CD8-positive, alpha-beta memory T cell (primary cell): ENCODE measurements at regions not wholly inside any gene's neighbourhood (a gene's known extent, or its start where the extent isn't known, plus 50 kb on each side); places are given as distances from the start of the nearest gene placed in this dataset.

ENCODE experiments used
- CTCF ChIA-PET: fragments of 350-600 bp; sonication (Branson Sonifier 250); formaldehyde crosslinking; loops from one replicate; lab custom pipeline; 2021; ENCODE audit warnings: antibody characterized with exemption; lab: Charles Lee
- POLR2A ChIA-PET: fragments of 350-600 bp; sonication (Branson Sonifier 250); formaldehyde crosslinking; loops from one replicate; lab custom pipeline; 2021; ENCODE audit warnings: antibody characterized with exemption; lab: Charles Lee
- DNase-seq, 5 donors: peaks; one replicate each; pipeline versions ENCODE4 v3.0.0 to v3.0.0-alpha.2; 2020 to 2022; ENCODE audit warnings: mixed read lengths in 1 of 5
- H3K27ac ChIP-seq: one replicate; pipeline ENCODE4 v1.7.0; 2013; ENCODE audit warnings: low read depth, mild to moderate bottlenecking, low read length, moderate library complexity
- H3K27me3 ChIP-seq: 2 replicates; pipeline ENCODE4 v1.7.0; 2013; ENCODE audit warnings: low read length, mild to moderate bottlenecking; ENCODE audit not compliant: insufficient read depth, poor library complexity, severe bottlenecking
- H3K36me3 ChIP-seq: 2 replicates; pipeline ENCODE4 v1.7.0; 2013; ENCODE audit warnings: mild to moderate bottlenecking, low read length, moderate library complexity; ENCODE audit not compliant: insufficient read depth
- H3K4me1 ChIP-seq: 2 replicates; pipeline ENCODE4 v1.7.0; 2013; ENCODE audit warnings: mild to moderate bottlenecking, low read length, moderate library complexity; ENCODE audit not compliant: insufficient read depth
- H3K4me3 ChIP-seq: 2 replicates; pipeline ENCODE4 v1.7.0; 2013; ENCODE audit warnings: mild to moderate bottlenecking, low read length
- H3K9me3 ChIP-seq: 2 replicates; pipeline ENCODE4 v1.7.0; 2013; ENCODE audit warnings: mild to moderate bottlenecking, low read length
- H3K27ac Mint-ChIP-seq, 8 donors: one replicate each; pipeline ENCODE4 v1.8.0; 2020 to 2021; ENCODE audit warnings: mixed read lengths in 8 of 8, mild to moderate bottlenecking in 6 of 8, inconsistent platforms in 3 of 8, moderate library complexity in 3 of 8
- H3K27me3 Mint-ChIP-seq, 2 donors: one replicate each; pipeline ENCODE4 v1.8.0; 2020 to 2021; ENCODE audit warnings: mixed read lengths in 2 of 2, mild to moderate bottlenecking in 1 of 2, moderate library complexity in 1 of 2
- H3K36me3 Mint-ChIP-seq, 3 donors: one replicate each; pipeline ENCODE4 v1.8.0; 2020 to 2021; ENCODE audit warnings: mixed read lengths in 3 of 3, inconsistent platforms in 1 of 3, mild to moderate bottlenecking in 1 of 3
- H3K4me1 Mint-ChIP-seq, 3 donors: one replicate each; pipeline ENCODE4 v1.8.0; 2020 to 2021; ENCODE audit warnings: mixed read lengths in 3 of 3, inconsistent platforms in 1 of 3, mild to moderate bottlenecking in 1 of 3
- H3K4me3 Mint-ChIP-seq, 7 donors: one replicate each; pipeline ENCODE4 v1.8.0; 2020 to 2021; ENCODE audit warnings: mixed read lengths in 7 of 7, mild to moderate bottlenecking in 6 of 7, moderate library complexity in 4 of 7, inconsistent platforms in 2 of 7
- H3K9me3 Mint-ChIP-seq, 5 donors: one replicate each; pipeline ENCODE4 v1.8.0; 2020 to 2022; ENCODE audit warnings: mixed read lengths in 5 of 5, mild to moderate bottlenecking in 3 of 5, moderate library complexity in 2 of 5, inconsistent platforms in 1 of 5

DNA sequence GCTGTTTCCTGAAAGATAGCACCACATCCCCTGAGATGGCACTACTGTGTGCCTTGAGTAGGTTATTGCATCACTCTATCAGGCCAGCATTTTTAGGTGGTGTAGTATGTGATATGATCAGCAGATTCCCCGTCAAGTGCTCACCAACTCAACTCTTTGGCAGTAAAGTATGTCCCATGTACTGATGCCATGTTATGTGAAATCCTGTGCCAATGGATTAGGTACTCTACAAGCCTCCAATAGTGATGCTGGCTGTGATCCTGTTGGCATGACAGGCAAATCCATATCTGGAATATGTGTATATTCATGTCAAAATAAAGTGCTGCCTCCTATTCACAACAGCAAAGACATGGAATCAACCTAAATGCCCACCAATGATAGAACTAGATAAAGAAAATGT is 137.2 kb upstream of the CAMK1G start:
- H3K27me3 Mint-ChIP-seq = peaks cover 0 to 12% of the 10 kb centered on the region in 2 donors
- Histone ChIP-seq H3K36me3 (no peaks in the 10 kb centered on the region), H3K27me3 (no peaks in the 10 kb centered on the region), H3K27ac (no peak overlapping the region), H3K4me3 (no peak overlapping the region), H3K4me1 (no peaks in the 10 kb centered on the region), H3K9me3 (no peaks in the 10 kb centered on the region)
- no peak overlapping the region for H3K27ac Mint-ChIP-seq
- no peaks in the 10 kb centered on the region for H3K36me3 Mint-ChIP-seq
- peaks cover 0 to 4% (median 0%) of the 10 kb centered on the region in 5 donors for H3K9me3 Mint-ChIP-seq
- ChIA-PET POLR2A (no interaction called here), CTCF (no interaction called here)
- no peaks in the 10 kb centered on the region for H3K4me1 Mint-ChIP-seq
- H3K4me3 Mint-ChIP-seq = no peak overlapping the region
- DNase-seq = no peak

DNA sequence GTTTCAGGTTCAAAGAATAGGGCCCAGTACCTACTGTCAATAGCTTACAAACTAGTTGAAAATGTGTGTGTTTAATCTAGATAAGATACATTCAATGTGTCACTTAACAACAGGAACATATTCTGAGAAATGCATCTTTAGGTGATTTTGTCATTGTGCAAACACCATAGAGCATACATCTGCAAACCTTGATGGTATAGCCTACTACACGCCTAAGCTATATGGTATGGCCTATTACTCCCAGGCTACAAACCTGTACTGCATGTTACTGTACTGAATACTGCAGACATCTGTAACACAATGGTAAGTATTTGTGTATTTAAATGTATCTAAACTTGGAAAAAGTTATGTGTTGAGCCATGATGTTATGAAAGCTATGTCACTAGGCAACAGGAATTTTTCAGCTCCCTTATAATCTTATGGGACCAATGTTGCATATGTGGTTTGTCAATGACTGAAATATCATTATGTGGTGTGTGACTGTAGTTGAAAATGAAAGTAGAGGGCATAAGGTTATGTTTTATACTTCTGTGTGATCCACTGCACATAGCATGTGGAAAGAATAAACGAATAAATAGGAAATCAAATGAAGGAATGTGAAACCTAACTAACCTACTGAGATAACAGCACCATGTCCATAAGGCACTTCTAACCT is 129.0 kb upstream of the CAMK1G start:
- Histone ChIP-seq H3K4me1 (no peaks in the 10 kb centered on the region), H3K36me3 (no peaks in the 10 kb centered on the region), H3K9me3 (no peaks in the 10 kb centered on the region), H3K27ac (no peak overlapping the region), H3K4me3 (no peak overlapping the region), H3K27me3 (no peaks in the 10 kb centered on the region)
- ChIA-PET POLR2A (no interaction called here), CTCF (no interaction called here)
- Mint-ChIP-seq H3K27me3 (peaks cover 7 to 24% of the 10 kb centered on the region in 2 donors), H3K4me3 (no peak overlapping the region), H3K9me3 (no peaks in the 10 kb centered on the region), H3K36me3 (no peaks in the 10 kb centered on the region), H3K27ac (no peak overlapping the region), H3K4me1 (no peaks in the 10 kb centered on the region)
- DNase-seq = no peak

DNA sequence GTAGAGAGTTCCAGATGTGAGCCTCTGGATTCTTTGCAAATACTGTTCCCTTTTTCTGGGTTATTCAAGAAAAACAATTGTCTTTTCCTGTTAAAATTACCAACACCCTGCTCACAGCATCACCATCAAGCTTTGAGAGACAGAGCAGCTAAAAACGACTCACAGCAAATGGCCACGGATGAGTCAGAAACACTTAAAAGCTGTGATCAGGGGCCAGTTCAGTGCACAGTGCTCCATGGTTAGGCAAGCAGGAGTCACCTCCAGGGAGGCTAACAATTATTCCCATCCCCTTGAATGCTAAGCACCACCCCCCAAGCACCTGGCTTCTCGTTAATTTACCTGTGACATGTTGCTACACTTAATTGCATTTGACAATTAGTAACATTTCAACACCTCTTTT is 128.4 kb upstream of the CAMK1G start:
- DNase-seq = no peak

DNA sequence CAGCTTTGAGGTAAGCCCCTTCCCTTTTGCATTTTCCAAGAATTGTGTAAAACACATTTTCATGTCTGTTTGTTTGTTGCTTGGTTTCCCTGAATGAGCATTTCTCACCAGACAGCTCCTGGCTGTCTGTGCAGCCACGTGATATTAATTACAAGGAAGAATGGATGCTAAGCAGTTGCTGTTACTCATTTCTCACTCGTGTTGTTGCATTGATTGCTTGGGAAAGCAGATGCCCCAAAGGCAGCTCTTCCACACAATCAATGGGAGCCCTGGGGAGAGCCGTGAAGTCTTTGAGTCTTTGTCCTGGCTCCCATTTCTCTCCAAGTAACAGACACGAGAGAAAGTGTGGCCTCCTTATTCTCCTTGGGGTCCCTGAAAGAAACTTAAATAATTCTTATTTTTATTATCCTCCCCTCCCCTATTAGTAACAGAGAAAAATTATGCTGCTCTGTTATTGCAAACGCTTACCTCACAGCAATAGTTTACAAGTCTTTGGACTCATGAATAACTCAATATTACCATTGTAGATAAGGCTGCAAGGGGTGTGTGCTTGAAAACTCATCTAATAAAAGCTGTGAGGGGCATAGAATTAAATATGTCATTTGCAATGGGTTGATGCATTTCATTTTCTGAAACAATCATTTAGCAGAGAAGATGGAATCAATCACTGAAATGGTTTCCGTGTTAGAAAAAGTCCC is 127.7 kb upstream of the CAMK1G start:
- Histone ChIP-seq H3K4me3 (no peak overlapping the region), H3K36me3 (no peaks in the 10 kb centered on the region), H3K9me3 (no peaks in the 10 kb centered on the region), H3K27me3 (no peaks in the 10 kb centered on the region), H3K4me1 (no peaks in the 10 kb centered on the region), H3K27ac (no peak overlapping the region)
- Mint-ChIP-seq H3K4me3 (no peak overlapping the region), H3K9me3 (no peaks in the 10 kb centered on the region), H3K27me3 (peaks cover 10 to 24% of the 10 kb centered on the region in 2 donors), H3K36me3 (no peaks in the 10 kb centered on the region), H3K4me1 (no peaks in the 10 kb centered on the region), H3K27ac (no peak overlapping the region)
- CTCF ChIA-PET = no interaction called here
- POLR2A ChIA-PET = no interaction called here
- no peak for DNase-seq

More for the DNA sequence above, 128.4 kb upstream of the CAMK1G start:
- Histone ChIP-seq H3K4me1 (no peaks in the 10 kb centered on the region), H3K9me3 (no peaks in the 10 kb centered on the region), H3K27me3 (no peaks in the 10 kb centered on the region), H3K36me3 (no peaks in the 10 kb centered on the region), H3K4me3 (no peak overlapping the region), H3K27ac (no peak overlapping the region)
- Mint-ChIP-seq H3K36me3 (no peaks in the 10 kb centered on the region), H3K9me3 (no peaks in the 10 kb centered on the region), H3K4me1 (no peaks in the 10 kb centered on the region), H3K4me3 (no peak overlapping the region), H3K27me3 (peaks cover 10 to 24% of the 10 kb centered on the region in 2 donors), H3K27ac (no peak overlapping the region)
- CTCF ChIA-PET = no interaction called here
- POLR2A ChIA-PET = no interaction called here

- H3K27ac Mint-ChIP-seq = no peak overlapping the region
- Histone ChIP-seq H3K27ac (no peak overlapping the region), H3K27me3 (no peaks in the 10 kb centered on the region), H3K36me3 (no peaks in the 10 kb centered on the region), H3K4me3 (no peak overlapping the region), H3K4me1 (no peaks in the 10 kb centered on the region), H3K9me3 (no peaks in the 10 kb centered on the region)
- H3K27me3 Mint-ChIP-seq = peaks cover 9 to 20% of the 10 kb centered on the region in 2 donors
- H3K36me3 Mint-ChIP-seq = no peaks in the 10 kb centered on the region
- H3K9me3 Mint-ChIP-seq = peaks cover 0 to 6% (median 2%) of the 10 kb centered on the region in 5 donors
- POLR2A ChIA-PET = no interaction called here
- H3K4me1 Mint-ChIP-seq = no peaks in the 10 kb centered on the region
- no peak for DNase-seq
- CTCF ChIA-PET = no interaction called here
- H3K4me3 Mint-ChIP-seq = no peak overlapping the region
Measured at GRCh38 chr1:209456878-209457277, 126.6 kb upstream of the CAMK1G start.

- H3K36me3 Mint-ChIP-seq = no peaks in the 10 kb centered on the region
- CTCF ChIA-PET = no interaction called here
- Histone ChIP-seq H3K27me3 (no peaks in the 10 kb centered on the region), H3K36me3 (no peaks in the 10 kb centered on the region), H3K9me3 (no peaks in the 10 kb centered on the region), H3K27ac (no peak overlapping the region), H3K4me3 (no peak overlapping the region), H3K4me1 (no peaks in the 10 kb centered on the region)
- POLR2A ChIA-PET = no interaction called here
- H3K9me3 Mint-ChIP-seq = peaks cover 0 to 8% (median 6%) of the 10 kb centered on the region in 5 donors
- peaks cover 9 to 17% of the 10 kb centered on the region in 2 donors for H3K27me3 Mint-ChIP-seq
- no peak overlapping the region for H3K4me3 Mint-ChIP-seq
- DNase-seq = no peak
- no peaks in the 10 kb centered on the region for H3K4me1 Mint-ChIP-seq
- H3K27ac Mint-ChIP-seq = no peak overlapping the region
Measured at GRCh38 chr1:209457401-209458125, 126.0 kb upstream of the CAMK1G start.

GRCh38 chr1:209458921-209459320 is 124.6 kb upstream of the CAMK1G start:
- Mint-ChIP-seq H3K9me3 (peaks cover 0 to 8% (median 6%) of the 10 kb centered on the region in 5 donors), H3K27ac (no peak overlapping the region), H3K36me3 (no peaks in the 10 kb centered on the region), H3K4me1 (no peaks in the 10 kb centered on the region), H3K4me3 (no peak overlapping the region), H3K27me3 (peaks cover 9 to 12% of the 10 kb centered on the region in 2 donors)
- Histone ChIP-seq H3K4me1 (no peaks in the 10 kb centered on the region), H3K27me3 (no peaks in the 10 kb centered on the region), H3K4me3 (no peak overlapping the region), H3K36me3 (no peaks in the 10 kb centered on the region), H3K27ac (no peak overlapping the region), H3K9me3 (no peaks in the 10 kb centered on the region)
- CTCF ChIA-PET = no interaction called here
- DNase-seq = no peak
- POLR2A ChIA-PET = no interaction called here

- Mint-ChIP-seq H3K36me3 (no peaks in the 10 kb centered on the region), H3K27ac (no peak overlapping the region)
- POLR2A ChIA-PET = no interaction called here
Measured at GRCh38 chr1:209461168-209461567, 122.3 kb upstream of the CAMK1G start.

More at GRCh38 chr1:209461168-209461567, 122.3 kb upstream of the CAMK1G start:
- H3K4me3 Mint-ChIP-seq = no peak overlapping the region
- peaks cover 9 to 23% of the 10 kb centered on the region in 2 donors for H3K27me3 Mint-ChIP-seq
- CTCF ChIA-PET = no interaction called here
- Histone ChIP-seq H3K9me3 (no peaks in the 10 kb centered on the region), H3K4me1 (no peaks in the 10 kb centered on the region), H3K27me3 (no peaks in the 10 kb centered on the region), H3K36me3 (no peaks in the 10 kb centered on the region), H3K4me3 (no peak overlapping the region), H3K27ac (no peak overlapping the region)
- no peak for DNase-seq
- peaks cover 0 to 8% (median 6%) of the 10 kb centered on the region in 5 donors for H3K9me3 Mint-ChIP-seq
- no peaks in the 10 kb centered on the region for H3K4me1 Mint-ChIP-seq
